NOMO-1 treated with DMSO at 0.1 percent for 48 hours (cell line): ENCODE measurements at regions not wholly inside any gene's neighbourhood (a gene's known extent, or its start where the extent isn't known, plus 50 kb on each side); places are given as distances from the start of the nearest gene placed in this dataset.
"Not testable (repeated sequence)": the region's sequence is repeated elsewhere in the genome, so short reads cannot be mapped to it uniquely, and the experiment has no call there.

Source experiments
- DNase-seq: peaks from one replicate; lab custom pipeline; 2025; ENCODE audit not compliant: unreplicated experiment; lab: John Stamatoyannopoulos, UW

DNA sequence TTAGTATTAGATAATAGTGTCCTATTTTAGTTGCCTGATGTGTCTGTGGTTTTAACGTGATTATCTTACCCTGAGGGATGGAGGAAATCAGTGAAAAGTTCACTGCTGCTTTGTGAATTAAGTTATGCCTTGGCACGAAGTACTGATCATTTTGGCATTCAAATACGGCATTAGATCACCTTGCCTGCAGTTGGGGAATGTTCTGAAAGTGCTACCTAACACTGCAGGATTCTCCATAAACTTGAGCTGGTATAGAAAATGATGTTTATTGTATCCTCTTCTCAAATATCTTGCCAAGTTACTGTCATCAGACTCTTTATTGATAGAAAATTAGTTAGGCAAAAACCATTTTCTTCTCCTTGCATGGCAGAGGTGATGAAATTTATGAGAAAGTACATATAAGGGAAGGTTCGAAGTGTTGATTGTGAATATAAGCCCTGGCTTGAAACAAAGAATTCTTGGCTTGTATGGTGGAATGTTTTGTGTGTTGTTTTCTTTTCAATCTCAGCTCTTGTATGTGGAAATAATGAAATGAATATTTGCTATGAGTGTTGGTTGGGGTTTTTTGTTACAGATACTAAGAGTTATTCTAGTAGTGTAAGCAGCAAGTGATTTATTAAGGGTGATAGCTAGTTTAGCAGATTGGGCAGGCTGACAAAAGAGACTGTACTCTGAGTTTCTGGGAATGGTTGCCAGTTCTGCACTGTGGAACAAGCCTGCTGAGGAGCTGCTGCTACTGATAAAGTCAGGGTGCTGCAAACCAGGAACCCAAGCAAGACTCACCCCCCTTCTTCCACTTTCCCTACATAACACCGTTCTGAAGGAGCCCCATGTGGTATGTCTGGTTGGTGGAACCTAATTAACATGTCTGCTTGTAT is 448.3 kb downstream of the PCNX1 start:
- DNase-seq, result no peak

DNA sequence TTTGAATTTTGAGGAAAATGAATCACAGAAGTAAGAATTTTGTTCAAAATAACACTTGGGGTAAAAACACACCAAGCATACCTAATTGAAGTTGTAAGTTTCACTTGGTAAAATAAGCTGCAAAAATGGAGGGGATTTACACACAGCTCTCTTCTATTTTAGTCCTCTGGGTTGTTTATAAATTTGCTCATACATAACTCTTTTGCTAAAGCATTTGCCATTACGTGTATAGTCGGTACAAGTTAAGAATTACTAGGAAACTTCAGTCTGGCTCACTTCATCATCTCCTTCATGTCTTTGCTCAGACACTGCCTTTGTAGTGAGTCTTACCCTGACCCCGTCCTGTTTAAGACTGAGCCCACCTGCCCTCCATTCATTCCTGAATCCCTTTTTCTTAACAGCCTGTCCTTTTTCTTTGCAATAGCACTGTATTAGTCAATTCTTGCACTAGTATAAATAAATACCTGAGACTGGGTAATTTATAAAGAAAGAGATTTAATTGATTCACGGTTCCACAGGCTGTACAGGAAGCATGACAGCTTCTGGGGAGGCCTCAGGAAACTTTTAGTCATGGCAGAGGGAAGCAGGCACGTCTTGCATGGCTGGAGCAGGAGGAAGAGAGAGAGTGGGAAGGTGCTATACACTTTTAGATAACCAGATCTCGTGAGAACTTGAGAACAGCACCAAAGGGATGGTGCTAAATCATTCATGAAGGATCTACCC is 451.1 kb downstream of the PCNX1 start:
- DNase-seq, result no peak

DNA sequence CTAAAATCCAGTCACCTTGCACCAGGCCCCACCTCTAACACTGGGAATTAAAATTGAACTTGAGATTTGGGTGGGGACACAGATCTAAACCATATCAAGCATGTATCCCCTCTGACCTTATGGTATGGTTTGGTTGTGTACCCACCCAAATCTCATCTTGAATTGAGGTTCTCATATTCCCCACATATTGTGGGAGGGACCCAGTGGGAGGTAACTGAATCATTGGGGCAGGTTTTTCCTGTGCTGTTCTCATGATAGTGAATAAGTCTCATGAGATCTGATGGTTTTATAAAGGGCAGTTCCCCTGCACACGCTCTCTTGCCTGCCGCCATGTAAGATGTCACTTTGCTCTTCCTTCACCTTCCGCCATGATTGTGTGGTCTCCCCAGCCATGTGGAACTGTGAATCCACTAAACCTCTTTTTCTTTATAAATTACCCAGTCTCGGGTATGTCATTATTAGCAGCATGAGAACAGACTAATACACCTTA is 451.7 kb downstream of the PCNX1 start:
- DNase-seq, result not testable (repeated sequence)

DNA sequence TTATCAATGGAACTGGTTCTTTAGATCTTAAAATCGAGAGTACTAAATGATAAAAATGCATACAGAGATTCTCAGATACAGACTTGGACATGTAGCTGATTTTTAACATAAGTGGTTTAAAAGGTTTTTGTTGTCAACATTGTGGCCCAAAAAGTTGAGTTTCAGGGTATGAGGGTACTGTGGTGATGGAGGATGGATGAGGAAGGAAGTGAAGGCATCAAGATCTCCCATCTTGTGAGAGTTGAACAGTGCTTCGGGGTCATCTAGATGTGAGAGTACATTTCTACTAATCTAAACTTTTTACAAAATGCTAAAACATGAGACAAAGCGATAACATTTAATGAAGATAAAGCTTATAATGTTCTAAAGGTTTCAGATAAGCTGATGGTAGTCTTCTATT is 452.6 kb downstream of the PCNX1 start:
- DNase-seq, result no peak

DNA sequence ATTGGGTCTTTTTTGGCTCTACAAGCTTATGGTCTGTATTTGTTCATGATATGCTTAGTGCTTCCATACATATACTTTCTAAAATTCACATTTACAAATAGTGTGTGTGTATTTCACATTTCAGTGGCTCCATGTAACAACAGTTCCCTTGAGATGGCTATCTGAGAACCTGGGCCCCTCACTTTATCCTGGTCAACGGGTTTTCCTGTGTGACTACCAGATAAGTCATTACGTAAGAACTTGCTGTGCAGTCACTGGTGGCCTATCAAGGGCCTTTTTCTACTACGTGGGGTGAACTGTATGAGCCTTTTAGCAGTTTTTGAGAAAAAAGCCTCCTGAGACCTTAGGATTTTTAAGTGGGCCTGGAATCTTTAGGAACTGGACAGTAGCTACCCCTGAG is 454.1 kb downstream of the PCNX1 start:
- peak; percentile 9 for DNase-seq

DNA sequence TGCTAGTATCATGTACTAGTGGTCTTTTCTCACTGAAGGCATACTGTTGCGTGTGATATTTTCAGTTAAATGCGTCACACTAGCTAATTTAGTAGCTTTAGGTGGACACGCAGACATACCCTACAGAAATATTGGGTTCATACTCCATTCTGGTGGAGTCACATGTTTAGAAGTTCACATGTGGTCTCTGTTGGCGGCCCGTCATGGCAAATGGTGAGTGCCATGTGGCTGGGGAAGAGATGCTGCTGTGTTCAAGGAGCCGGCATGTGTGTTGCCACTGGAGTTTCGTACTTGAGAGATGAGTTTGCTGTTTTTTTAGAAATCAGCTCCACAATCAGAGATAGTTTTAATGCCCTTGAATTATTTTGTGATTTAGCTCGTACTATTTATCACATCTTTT is 454.6 kb downstream of the PCNX1 start:
- DNase-seq, result no peak

DNA sequence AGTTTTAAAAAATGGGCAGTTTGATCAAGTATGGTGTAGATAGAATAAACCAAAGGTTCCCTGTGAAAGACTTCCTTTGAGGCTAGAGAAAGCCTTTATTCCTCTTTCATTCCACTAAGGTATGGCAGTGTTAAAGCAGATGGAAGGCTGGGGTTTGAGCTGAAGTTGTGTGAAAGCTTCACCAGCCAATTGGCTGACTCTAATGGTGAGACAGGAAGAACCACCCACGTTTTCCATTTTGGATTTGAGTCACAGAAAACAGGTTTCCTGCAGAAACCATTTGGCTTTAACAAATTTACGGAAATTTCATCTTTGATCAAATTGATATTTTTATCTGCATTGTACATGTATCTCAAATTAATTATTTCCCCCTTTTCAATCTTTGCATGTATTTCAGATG is 455.0 kb downstream of the PCNX1 start:
- DNase-seq, result no peak

DNA sequence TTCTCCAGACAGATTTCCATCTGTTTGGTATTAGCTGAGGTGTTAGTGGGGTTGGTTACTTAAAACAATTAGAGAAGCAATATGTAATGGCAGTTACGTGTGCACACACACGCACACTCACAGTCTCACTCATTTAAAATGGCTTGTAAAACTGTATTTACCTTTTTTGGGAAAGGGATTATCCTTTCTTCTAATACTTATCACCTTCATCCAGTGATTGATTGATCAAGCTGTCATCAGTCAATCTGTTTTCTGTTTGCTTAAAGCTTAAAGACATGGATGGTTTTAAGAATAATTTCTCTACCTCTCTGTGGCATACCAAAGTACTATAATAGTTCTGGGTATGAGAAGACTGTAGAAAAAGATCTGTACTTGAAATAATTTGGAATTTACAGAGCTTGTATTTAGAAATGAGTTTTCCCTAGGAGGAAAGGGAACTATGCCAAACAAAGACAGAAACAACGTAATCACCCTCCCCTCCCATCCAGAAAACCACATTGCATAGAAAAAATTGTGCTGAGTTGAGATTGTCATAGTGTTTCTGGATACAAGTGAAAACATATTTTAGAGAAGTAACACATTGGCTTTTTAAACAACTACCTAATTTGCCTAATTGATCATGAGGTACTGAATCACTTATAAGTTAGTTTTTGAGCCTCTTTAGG is 455.8 kb downstream of the PCNX1 start:
- peak; percentile 76 for DNase-seq

DNA sequence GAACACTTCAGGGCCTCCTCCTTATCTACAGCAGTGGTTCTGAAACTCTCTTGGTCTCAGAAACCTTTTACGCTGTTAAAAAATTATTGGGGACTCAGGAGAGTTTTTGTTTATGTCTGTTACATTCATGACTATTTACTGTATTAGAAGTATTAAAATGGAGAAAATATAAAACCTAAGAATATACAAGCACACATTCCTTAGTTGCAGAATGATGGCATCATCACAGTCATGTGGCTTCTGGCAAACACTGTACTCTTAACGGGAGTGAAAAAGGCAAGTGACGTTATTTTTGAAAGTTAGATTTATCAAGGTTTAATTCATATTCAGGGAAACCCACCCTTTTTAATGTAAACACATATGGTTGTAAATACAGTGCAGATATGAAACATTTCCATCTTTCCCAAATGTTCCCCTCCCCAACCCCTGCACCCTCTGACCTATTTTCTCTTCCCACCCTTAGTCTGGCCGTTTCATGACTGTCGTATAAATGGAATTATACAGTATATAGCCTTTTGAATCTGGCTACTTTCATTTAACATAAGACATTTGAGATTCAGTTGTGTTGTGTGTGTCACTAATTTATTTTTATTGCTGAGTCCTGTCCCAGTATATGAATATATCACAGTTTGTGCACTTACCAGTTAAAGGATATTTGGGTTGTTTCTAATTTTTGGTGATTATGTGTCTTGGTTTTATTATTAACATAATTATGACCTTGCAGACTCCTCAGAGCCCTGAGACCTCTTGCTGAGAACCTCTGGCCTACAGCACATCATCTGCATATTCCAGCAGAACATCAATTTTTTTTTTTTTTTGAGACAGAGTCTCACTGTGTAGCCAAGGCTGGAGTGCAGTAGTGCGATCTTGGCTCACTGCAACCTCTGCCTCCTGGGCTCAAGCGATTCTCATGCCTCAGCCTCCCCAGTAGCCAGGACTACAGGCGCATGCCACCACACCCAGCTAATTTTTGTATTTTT is 457.0 kb downstream of the PCNX1 start:
- DNase-seq, result no peak

DNA sequence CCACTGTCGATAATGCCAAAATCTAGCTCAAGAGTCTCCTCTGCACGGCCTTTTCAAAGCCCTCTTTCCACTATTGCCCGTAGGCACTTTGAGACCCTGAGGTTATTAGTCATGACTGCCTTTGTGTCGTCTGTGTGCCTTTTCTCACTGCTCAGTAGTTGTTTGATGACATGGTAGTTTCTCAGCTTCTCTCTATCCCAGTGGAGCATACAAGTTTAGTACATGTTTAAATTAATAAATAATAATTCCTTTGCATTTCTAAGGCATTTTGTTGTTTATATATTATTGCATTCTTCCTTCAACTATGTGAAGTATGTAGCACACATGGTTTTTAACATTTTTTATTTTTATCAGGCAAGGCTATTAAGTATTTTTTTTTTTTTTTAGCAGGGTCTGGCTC is 458.1 kb downstream of the PCNX1 start:
- DNase-seq, result no peak

DNA sequence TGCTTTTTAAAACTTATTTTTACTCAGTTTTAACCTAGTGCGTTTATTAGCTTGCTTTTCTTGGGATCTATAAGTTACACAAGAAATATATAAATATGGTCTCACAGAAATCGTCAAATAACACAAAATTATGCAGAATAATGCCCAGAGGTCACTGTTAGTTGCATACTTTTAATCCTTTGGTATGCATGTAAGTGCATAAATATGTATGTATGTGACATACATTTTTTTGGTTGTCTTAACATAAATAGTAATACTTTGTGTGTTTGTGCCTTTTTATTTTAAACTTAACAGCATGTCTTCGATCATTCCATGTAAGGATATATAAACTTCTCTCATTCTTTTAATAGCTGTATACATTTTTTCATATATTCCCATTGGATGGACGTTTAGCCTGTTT is 459.6 kb downstream of the PCNX1 start:
- DNase-seq, result no peak

DNA sequence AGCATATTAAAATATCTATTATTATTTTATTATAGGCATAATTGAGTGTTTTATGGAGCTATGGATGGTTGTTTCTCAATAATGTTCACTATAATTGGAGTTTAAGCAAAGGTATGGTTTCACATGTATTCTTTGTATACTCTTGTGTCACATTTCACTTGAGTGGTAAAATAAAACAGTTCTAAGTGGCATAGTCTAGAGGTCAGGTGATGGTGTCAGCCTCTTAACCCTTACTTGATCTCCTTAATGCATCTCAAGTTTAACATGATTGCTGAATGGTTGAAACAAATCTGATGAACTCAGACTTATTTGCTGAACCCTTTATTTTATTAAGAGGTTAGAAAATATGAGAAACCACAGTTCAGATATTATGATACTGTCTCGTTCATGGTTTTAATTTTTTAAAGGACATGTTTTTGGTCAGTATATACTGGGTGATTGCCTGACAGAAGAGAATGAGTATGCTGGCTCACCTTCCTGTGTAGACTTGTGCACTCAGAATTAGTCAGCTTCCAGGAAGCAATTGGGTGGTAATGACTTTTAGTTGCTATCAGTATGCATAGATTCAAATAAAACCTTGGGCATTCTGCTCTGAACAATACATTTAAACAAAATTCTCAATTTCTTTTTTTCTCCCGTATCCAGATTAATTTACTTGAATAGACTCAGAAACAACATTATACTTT is 464.6 kb downstream of the PCNX1 start:
- DNase-seq, result no peak

DNA sequence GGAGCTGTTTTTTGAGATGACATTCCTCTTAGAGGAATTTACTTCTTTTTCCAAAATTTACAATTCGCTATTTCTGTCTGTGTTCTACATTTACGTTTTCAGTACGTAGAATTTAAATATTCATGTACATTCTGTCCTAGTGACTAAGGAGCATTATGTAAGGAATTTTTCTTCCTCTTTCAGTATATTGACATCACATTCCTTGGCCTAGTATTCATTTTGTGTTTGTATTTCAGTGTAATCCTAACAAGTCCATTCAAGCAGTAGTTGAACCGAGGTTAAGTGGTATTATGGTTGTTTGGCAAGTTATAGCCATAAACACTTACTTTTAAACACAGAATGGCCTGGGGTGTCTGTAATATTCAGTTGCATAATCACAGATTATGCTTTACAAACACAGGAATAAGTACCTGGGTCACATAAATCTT is 465.2 kb downstream of the PCNX1 start:
- DNase-seq, result no peak

DNA sequence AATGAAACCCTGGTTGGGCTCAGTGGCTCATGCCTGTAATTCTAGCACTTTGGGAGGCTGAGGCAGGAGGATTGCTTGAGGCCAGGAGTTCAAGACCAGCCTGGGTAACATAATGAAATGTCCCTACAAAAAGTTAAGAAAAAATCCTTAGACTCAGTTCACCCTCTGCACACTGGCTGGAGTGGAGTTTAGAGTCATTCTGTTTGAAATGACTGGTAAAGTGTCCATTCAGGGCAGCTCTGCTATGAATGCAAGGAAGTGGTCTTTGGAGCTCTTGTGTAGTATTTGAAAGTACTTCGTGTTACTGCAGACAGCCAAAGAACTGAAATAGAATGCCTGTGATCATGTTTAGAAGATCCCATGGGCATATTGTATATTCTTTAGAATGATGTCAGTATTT is 466.5 kb downstream of the PCNX1 start:
- DNase-seq, result no peak

DNA sequence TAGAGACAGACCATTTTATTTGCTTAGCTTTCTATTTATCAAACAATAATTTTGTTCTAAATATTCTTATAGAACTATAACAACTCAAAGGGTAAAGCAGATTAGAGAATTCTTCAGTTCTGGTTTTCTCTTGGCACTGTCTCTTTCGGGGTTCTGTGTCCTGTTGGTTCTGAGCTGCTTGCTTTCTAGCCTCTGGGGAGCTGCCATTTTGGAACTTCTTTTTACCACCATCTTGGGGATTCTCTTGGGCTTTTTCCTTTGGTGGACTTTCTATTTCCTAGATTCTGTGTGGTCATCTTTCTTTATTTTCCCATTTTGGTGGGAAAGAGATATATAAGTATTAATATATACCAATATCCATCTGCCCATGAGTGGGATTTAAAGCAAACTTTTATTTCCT is 467.7 kb downstream of the PCNX1 start:
- no peak for DNase-seq

DNA sequence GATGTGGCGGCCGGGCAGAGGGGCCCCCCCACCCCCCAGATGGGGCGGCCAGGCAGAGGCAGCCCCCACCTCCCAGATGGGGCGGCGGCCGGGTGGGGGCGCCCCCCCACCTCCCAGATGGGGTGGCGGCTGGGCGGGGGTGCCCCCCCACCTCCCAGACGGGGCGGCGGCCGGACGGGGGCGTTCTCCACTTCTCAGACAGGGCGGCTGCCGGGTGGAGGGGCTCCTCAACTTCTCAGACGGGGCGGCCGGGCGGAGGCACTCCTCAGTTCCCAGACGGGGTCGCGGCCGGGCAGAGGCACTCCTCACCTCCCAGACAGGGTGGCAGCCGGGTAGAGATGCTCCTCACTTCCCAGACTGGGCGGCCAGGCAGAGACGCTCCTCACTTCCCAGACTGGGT is 469.8 kb downstream of the PCNX1 start:
- no peak for DNase-seq

DNA sequence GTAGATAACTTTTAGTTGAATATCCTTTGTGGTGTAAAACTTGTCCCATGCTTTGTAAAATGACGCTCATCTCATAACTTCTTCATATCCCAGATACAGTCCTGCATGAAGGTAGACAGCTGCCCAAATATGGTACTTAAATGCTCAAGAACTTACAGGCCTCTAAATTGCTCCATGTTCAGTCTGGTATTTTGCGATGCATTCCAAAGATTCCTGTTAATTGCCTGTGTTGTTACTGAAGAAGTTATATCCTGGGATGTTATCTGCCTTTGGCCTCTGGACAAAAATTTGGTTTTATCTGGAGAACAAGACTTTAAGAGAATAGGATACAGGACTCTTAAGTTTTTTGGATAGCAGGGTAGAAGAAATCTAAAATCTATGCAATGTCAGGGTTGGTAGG is 473.0 kb downstream of the PCNX1 start:
- no peak for DNase-seq

DNA sequence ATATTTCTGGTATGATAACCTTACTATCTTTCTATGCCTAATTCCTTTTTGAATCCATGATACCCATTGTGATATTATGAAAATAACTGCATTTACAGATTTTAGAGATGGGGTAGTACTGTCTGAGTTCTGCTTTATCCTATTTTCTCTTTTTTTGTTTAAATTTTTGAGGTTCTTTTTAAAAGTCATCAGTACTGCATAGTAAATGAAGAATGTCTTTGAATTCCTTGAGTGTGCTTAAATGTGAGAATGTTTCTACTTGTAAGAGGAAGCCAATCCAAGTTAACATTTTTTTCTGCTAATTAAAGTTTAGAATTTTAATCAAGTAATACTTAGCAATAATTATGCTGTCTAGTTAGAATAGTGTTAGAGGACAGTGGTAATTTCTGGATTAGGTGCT is 474.6 kb downstream of the PCNX1 start:
- no peak for DNase-seq

DNA sequence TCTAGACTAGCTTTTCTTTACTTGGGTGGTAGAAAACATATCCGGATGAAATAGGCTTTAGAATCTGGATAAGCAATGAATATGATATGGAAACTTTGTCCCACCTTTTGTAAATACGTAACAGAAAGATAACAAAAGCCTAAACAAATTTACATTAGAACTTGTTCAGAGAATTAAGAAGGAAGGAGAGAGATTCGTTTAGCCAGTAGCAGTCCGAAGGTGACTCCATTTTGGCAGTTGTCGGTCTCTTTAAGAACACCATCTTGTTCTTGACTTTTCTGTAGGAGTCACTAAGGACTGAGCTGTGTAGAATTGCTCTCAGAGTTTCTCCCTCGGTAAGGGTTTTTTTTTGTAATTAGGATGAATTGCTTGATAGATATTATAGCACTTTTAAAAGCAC is 475.1 kb downstream of the PCNX1 start:
- DNase-seq, result no peak

DNA sequence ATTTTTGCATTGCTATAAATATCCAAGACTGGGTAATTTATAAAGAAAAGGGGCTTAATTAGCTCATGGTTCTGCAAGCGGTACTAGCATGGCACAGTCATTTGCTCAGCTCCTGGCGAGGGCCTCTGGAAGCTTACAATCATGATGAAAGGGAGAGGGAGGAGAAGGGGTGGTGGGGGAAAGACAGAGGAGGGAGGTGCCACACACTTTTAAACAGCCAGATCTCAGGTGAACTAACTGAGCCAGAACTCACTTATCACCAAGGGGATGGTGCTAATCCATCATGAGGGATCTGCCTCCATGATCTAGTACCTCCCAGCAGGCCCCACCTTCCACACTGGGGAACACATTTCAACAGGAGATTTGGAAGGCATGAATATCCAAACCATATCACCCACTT is 476.3 kb downstream of the PCNX1 start:
- DNase-seq, result no peak
